ENCODE measurements at regions not wholly inside any gene's neighbourhood (a gene's known extent, or its start where the extent isn't known, plus 50 kb on each side); places are given as distances from the start of the nearest gene placed in this dataset.

DNA sequence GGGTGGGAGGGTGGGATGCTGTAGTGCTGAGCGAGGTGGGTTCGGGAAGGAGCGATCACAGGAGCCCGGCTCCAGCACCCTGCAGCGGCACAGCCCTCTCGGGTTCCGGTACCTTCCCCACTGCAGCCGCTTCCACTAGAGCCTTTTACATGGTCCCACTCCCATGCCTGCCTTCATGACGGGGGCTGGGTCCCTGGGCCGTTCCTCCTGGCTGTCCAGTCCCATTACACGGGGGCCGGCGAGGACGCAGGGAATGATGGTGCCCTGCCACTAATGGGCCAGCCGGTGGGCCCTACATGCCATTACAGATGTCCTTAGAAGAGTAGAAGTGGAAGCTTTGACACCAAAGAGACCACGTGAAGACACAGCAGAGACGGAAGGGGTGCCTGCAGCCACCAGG, 104.6 kb upstream of the PPP1R26 start:
- TF ChIP-seq CTCF (conservative IDR thresholded peaks at IDR 0.05; ENCODE audit: low read length) (no peak), EZH2phosphoT487 (IDR thresholded peaks at IDR 0.05; ENCODE audit: borderline replicate concordance) (no peak)

Measured in Loucy (cell line).